ENCODE measurements at regions not wholly inside any gene's neighbourhood (a gene's known extent, or its start where the extent isn't known, plus 50 kb on each side); places are given as distances from the start of the nearest gene placed in this dataset.
"Not testable (repeated sequence)": the region's sequence is repeated elsewhere in the genome, so short reads cannot be mapped to it uniquely, and the experiment has no call there.

DNA sequence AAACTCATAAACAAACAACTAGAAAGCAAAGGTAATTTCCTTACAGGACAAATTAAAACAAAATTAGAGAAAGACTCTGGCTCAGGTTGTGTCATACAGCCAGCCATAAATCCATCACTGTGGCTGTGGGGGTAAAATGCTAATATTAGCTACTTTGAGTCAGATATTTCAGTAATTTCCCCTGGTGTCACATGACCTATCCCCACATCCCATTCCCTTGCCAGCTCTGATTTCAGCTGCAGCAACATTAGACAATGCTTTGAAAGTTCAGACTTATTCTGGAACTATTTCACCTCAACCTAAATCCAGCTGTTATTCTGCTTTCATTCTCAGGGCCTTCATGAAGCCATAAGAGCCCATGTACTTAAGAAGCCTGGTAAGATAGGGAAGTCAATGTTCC is 55.3 kb downstream of the RPL10L start:
- DNase-seq = no peak

- DNase-seq = no peak
Observed at GRCh38 chr14:46582826-46583225, 68.8 kb downstream of the RPL10L start.

- no peak for DNase-seq
Observed at GRCh38 chr14:46581036-46581671, 70.4 kb downstream of the RPL10L start.

DNA sequence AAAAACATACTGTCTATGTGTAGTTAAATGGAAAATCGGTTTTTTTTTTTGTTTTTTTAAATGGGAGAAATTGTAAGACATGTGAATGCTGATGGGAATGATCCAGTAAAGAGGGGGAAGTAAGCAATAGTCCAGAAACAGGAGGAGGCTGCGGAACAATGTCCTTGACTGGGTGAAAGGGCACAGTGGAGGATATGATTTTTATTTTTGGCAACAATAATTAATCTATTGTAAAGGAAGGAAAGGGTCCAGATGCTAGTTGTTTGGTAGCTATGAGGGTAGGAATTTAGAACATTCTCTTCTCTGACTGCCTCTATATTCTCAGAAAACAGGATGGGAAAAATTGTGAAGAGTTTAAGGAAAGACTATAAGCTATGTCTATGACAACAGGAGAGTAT is 76.6 kb downstream of the RPL10L start:
- DNase-seq = no peak

GRCh38 chr14:46574221-46574977 is 77.2 kb downstream of the RPL10L start:
- DNase-seq = no peak

GRCh38 chr14:46573498-46573897 is 78.1 kb downstream of the RPL10L start:
- no peak for DNase-seq

DNA sequence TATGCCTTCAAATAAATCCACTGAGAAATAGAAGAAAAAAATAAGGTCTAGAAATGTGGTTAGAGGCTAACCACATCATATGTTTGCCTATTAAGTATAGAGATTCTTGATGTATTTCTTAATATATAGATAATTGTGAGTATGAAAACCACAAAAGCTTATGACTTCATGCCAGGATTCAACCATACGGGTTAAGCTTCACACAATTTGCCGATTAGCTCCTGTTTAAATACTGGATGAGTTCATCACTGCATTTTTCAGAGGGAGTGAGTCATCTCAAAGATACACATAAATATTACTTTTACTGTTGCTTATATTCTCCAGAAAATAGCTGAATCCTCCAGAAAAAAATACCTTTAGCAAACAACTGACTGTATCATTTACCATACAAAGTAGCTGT is 79.6 kb downstream of the RPL10L start:
- DNase-seq = no peak

DNA sequence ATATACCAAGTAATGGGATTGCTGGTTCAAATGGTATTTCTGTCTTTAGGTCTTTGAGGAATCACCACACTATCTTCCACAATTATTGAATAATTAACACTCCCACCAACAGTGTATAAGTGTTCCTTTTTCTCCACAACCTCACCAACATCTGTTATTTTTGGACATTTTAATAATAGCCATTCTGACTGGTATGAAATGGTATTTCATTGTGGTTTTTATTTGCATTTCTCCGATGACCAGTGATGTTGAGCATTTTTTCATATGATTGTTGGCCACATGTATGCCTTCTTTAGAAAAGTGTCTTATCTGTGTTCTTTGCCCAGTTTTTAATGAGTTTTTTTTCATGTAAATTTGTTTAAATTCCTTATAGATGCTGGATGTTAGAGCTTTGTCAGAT is 83.4 kb downstream of the RPL10L start:
- not testable (repeated sequence) for DNase-seq

GRCh38 chr14:46550836-46551235 is 100.7 kb downstream of the RPL10L start:
- DNase-seq = no peak

GRCh38 chr14:46540986-46541385 is 110.6 kb downstream of the RPL10L start:
- no peak for DNase-seq

DNA sequence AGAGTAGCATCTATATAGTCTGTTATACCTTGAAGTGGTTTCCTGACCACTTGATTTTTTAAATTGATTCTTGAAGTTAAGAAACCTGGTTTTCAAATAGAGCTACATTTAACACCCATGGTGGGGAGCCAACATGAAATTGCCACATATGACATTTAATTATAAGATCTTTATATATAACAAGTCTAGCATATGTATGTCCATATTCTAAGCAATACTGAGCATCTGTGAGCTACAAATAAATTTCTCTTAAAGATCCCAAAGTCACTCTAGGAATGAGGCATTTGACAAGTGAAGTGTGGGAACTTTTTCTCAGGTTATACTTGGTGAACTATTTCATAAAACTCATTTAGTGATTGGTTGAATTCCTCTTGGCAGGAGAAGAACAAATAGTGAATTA is 132.5 kb downstream of the RPL10L start:
- DNase-seq = no peak

DNA sequence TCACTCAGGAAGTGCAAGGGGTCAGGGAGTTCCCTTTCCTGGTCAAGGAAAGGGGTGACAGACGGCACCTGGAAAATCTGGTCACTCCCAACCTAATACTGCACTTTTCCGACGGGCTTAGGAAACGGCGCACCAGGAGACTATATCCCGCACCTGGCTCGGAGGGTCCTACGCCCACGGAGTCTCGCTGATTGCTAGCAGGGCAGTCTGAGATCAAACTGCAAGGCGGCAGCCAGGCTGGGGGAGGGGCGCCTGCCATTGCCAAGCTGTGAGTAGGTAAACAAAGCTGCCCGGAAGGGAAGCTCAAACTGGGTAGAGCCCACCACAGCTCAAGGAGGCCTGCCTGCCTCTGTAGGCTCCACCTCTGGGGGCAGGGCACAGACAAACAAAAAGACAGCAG is 142.8 kb downstream of the RPL10L start:
- DNase-seq = not testable (repeated sequence)

DNA sequence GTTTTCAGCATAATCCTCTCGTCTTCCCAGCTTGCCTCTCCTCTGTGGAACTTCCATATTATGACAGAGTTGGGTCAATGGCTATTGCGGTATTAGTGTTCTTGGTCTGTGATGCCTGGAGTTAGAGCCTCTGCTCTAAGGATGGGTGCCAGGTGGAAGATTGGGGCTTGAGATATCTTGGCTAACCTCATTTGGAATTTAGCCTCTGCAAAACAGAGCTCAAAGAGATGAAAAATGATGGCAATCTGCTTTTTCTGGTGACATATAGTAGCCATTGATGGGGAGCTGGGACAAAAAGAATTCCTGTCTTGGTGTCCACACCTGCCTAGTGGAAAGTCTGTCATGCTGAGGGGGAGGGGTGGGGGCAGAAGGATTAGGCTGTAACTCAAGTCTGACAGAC is 152.1 kb downstream of the RPL10L start:
- DNase-seq = no peak

GRCh38 chr14:46496409-46496808 is 155.2 kb downstream of the RPL10L start:
- no peak for DNase-seq

DNA sequence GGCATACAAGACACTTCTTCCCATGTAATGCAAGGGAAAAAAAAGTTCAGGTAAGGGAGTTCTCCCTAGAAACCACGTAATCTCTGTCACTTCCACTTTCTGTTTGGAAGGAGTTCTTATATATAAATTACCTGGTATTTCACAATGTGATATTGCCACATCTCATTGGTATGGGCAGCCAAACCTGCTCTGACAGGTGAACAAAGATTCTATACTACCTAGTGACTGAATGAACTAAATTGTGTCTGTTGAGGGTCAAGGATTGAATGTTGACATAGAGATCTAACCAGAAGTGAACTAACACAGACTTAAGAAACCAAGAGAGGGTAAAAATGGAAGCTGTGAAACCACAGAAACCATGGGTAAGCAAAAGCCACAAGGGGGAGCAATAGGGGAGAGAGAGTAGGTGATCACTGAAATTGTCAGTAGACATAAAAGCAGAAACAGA is 161.3 kb downstream of the RPL10L start:
- DNase-seq = no peak

DNA sequence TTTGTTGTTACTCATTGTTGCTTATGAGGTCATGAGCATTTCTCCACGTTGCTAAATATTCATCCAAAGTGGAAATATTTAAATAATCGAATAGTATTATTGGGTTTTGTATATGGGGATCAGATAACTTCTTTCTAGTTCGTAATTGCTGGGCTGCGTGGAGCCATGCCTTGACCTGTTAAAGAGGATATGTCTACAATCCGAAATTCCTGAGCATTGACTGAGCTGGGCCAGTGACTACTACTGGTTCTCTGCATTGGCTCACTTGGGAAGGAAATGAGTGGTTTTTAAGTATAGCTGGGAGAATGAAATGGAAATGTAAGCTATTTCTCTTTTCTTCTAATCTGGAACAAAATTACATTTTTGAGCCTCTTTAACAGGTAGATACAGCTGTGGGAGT is 163.2 kb downstream of the RPL10L start:
- DNase-seq = no peak

DNA sequence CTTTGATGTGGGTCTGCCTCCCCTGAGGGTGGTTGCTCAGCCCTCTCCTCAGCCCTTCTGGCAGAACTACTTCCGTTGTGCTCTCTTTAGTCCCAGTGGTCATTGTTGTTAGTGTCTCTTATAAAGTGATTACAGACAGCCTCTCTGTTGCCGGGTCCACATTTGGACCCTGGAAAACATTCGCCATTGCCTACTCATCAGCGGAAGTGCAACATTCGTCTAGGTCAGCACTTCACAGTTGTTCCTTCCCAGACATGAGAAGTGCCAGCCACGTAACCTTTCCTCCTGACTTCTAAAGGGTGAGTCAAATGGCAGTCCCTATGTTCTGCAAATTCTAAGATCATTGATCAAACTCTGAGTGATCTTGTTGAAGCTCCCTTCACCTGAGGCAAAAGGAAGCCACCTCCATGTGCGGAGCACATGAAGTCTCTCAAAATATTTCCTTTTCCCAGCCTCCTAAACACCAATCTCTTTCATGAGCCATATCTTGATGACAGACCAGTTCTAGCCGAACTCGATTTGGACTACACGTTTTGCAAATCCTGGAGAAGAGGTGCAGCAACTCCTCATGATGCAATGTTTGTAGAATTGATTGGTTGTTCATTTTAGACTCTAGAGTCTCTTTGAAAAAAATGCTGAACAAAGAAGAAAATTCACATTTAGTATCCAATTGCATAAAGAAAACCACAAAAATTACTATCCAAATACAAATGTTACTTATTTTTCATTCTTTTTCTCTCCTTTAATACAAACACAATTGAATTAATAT is 163.8 kb downstream of the RPL10L start:
- no peak for DNase-seq

GRCh38 chr14:46482200-46482599 is 169.4 kb downstream of the RPL10L start:
- DNase-seq = no peak

GRCh38 chr14:46480817-46481216 is 170.8 kb downstream of the RPL10L start:
- DNase-seq = no peak

DNA sequence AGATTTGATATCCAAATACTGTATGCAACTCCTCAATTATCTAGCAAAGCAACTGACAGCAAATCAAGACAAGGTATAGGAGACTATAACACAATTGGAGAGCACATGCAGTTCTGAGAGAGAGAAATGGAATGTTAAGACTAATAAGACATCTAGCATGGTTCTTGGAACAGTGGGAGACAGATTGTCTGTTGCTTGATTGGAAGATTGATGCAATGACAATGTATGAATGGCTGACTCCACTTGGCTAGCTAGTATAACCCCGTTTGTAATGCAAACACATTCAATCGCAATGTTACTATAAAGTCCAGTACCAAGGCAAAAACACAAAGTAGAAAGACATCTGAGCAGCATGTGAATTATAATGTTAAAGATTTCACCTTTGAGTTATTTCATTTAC is 179.3 kb downstream of the RPL10L start:
- no peak for DNase-seq

DNA sequence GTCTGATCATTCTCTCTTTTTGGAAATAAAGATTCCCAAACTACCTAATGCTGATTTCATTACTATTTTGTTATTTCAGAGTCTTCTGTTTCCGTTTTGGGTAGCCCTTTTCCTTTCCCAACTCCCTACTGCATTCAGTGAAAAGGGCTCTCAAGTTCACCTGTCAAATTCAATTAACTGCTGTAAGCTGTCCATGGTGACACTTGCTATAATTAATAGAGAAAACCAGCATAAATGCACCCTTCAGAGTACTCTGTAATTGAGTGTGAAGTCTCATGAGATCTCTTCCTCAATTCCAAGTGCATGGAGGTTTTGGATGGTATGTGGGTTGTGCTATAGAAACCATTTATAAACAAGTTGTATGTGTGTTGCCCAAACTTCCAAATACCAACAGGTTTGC is 187.2 kb downstream of the RPL10L start:
- DNase-seq = no peak

GRCh38 chr14:46451800-46452199 is 199.8 kb downstream of the RPL10L start:
- no peak for DNase-seq

- DNase-seq = no peak
Observed at GRCh38 chr14:46444666-46445065, 206.9 kb downstream of the RPL10L start.

GRCh38 chr14:46433381-46433780 is 218.2 kb downstream of the RPL10L start:
- DNase-seq = no peak
